GM13977 (cell line): ENCODE measurements at regions not wholly inside any gene's neighbourhood (a gene's known extent, or its start where the extent isn't known, plus 50 kb on each side); places are given as distances from the start of the nearest gene placed in this dataset.

Source experiments
- DNase-seq: peaks from one replicate; pipeline ENCODE4 v3.0.0; 2012; ENCODE audit warnings: low spot score
- in situ Hi-C: fragments of 300-500 bp; cut with MboI; formaldehyde crosslinking; loops from one replicate; pipeline ENCODE4 v1.12.0; 2022; ENCODE audit warnings: low sequenced_read_pairs, low pct_unique_long_range_greater_than_20kb, mixed read lengths, inconsistent platforms; ENCODE audit not compliant: unreplicated experiment
- TF ChIP-seq, protein P1 (sequence below): IDR thresholded peaks from 2 replicates; pipeline ENCODE4 v1.5.1; 2012; ENCODE audit warnings: mild to moderate bottlenecking, control low read depth; ENCODE audit not compliant: insufficient read depth; ENCODE audit errors: extremely low read depth, missing control alignments

DNA sequence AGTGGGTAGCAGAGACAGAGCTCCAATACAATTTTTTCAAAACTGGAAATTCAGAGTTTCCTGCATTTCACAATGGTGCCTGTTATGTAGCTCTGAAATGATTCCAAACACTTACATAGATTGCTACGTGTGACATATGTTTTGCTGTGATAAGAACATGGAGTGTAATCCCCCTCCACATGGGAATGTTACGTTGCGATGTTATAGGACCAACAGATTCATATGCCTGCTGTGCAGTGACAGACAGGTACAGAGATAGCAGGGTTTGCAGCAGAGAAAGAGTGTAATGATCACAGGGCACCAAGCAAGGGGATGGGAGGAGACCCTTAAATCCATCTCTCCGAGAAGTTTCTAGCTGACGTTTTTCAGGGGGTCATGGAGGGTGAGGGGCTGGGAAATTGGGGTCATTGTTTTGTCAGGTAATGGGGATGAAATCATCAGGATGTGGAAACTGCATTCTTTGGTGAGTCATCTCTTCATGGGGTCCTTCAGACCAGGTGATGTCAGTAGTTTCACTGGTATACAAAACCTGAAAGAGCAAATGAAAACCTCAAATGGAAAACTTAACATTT is 76.6 kb upstream of the OSBPL8 start:
- TF ChIP-seq, protein P1, sequence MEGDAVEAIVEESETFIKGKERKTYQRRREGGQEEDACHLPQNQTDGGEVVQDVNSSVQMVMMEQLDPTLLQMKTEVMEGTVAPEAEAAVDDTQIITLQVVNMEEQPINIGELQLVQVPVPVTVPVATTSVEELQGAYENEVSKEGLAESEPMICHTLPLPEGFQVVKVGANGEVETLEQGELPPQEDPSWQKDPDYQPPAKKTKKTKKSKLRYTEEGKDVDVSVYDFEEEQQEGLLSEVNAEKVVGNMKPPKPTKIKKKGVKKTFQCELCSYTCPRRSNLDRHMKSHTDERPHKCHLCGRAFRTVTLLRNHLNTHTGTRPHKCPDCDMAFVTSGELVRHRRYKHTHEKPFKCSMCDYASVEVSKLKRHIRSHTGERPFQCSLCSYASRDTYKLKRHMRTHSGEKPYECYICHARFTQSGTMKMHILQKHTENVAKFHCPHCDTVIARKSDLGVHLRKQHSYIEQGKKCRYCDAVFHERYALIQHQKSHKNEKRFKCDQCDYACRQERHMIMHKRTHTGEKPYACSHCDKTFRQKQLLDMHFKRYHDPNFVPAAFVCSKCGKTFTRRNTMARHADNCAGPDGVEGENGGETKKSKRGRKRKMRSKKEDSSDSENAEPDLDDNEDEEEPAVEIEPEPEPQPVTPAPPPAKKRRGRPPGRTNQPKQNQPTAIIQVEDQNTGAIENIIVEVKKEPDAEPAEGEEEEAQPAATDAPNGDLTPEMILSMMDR: no peak
- in situ Hi-C loops: no loop called here

DNA sequence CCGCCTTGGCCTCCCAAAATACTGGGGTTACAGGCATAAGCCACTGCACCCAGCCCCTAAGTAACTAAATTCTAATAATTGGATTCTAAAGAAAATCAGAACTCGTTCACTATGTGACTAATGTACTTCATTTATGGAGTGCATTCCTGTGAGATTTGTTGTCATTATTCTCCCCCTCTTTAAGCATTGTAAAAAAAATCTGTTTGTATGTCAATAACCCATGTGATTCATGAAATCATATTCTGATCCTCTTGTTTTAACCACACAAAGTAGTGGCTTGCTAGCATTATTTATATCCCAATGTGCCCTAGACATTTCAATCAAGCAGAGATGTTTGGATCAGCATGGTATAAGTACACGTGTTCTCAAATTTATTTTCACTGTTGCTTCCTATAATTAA is 78.2 kb upstream of the OSBPL8 start:
- DNase-seq: no peak
- in situ Hi-C loops: no loop called here
- TF ChIP-seq, protein P1: no peak

More for the DNA sequence above, 76.6 kb upstream of the OSBPL8 start:
- DNase-seq: no peak

DNA sequence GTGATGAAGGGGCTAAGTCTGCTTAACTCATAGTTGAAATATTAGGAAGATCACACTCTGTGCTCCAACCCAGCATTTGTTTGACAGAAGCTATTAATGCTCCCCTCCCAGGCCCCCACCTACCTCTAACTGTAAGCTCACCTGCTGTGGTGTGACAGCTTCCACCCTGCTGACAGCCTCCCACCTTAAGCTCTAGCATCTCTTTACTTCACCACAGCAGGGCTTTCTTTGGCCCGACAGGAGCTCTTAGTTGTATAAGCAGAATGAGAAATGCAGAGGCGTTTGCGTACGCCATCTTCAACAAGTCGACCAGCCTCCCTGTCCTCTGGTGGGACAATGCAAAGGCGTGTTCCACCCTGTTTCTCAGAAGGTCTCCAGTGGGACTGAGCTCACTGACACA is 80.1 kb upstream of the OSBPL8 start:
- TF ChIP-seq, protein P1: no peak
- in situ Hi-C loops: no loop called here
- no peak for DNase-seq

DNA sequence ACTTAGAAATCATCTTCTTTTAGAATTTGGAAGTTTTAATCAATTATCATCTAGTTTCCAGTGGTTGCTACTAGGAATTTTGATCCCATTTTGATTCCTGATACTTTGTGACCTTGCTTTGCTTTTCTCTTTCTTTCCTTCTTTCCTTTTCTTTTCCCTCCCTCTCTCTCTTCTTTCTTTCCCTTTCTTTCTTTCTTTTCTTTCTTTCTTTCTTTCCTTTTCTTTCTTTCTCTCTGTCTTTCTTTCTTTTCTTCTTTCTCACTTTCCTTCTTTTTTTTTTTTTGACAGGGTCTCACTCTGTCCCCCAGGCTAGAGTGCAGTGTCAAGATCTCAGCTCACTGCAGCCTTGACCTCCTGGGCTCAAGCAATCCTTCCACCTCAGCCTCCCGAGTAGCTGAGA is 81.5 kb upstream of the OSBPL8 start:
- in situ Hi-C loops: no loop called here
- DNase-seq: no peak

DNA sequence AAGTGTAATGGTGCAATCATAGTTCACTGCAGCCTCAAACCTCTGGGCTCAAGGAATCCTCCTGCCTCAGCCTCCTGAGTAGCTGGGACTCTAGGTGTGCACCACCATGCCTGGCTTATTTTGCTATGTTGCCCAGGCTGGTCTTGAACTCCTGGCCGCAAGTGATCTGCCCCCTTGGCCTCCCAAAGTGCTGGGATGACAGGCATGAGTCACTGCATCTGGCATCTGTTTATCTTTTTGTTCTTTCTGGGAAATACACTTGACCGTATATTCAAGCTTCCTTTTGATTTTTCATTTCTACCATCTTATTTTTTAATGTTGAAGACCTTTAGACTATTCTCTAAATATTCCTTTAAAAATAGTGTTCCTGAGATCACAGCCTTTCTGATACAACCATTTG is 82.4 kb upstream of the OSBPL8 start:
- TF ChIP-seq, protein P1: no peak
- in situ Hi-C loops: no loop called here
- no peak for DNase-seq

More for the DNA sequence above, 81.5 kb upstream of the OSBPL8 start:
- TF ChIP-seq, protein P1: no peak

DNA sequence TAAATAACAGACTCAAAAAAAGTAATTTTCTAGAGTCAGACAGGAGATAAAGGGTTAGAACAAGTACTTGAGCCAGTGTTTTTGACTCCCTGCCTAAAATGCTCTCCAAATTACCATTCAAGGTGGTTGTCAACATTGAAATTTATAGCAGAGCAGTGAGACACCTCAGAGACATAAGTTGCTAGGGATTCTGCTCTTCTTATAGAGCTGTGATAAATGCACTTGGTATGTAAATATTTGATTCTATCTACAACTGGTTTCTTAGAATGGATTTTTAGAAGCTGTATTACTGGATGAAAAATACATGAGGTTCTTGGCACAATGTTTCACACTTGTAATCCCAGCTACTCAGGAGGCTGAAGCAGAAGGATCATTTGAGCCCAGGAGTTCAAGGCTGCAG is 83.9 kb upstream of the OSBPL8 start:
- DNase-seq: no peak
- in situ Hi-C loops: no loop called here
- TF ChIP-seq, protein P1: no peak
